MM.1S (cell line): ENCODE measurements at regions not wholly inside any gene's neighbourhood (a gene's known extent, or its start where the extent isn't known, plus 50 kb on each side); places are given as distances from the start of the nearest gene placed in this dataset.

Source experiments
- CTCF ChIP-seq: fragments of 300-600 bp; sonication (generic); IDR thresholded peaks from 2 replicates; pipeline ENCODE4 v1.5.1; 2016; ENCODE audit warnings: antibody characterized with exemption, low read length, mixed read lengths
- EZH2 ChIP-seq: fragments of 300-600 bp; sonication (generic); optimal IDR thresholded peaks from 2 replicates; pipeline ENCODE3; 2017; ENCODE audit warnings: low read depth, mild to moderate bottlenecking, antibody characterized with exemption, low read length, mixed read lengths
- EZH2phosphoT487 ChIP-seq: fragments of 300-600 bp; sonication (generic); IDR thresholded peaks from 2 replicates; pipeline ENCODE4 v1.6.1; 2018; ENCODE audit warnings: antibody characterized with exemption, low read length

DNA sequence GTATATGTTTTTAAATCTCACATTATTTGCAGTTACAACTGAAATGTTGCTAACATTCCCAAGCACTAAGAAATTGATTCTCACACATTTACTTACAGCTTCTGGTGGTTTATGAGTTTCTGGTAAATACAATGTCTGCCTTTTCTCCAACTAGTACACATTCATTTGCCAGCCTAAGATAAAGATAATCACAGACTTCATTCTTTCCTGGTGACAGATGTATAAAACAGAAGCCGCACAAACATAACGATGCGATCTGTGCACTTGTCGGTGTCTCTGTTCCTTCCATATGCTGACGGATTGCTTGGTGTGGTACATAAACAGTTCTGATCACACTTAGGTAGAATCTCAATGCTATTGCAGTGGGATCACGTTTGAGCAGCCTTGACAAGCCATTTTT, 100.4 kb upstream of the DDX18 start:
- no peak for TF ChIP-seq CTCF
- TF ChIP-seq EZH2phosphoT487 = no peak
- TF ChIP-seq EZH2 = no peak
